NCI-H526 (cell line): ENCODE measurements at regions not wholly inside any gene's neighbourhood (a gene's known extent, or its start where the extent isn't known, plus 50 kb on each side); places are given as distances from the start of the nearest gene placed in this dataset.
A peak's percentile ranks its signal among the peaks of the same experiment; 100 is the strongest.
"Not testable (repeated sequence)": the region's sequence is repeated elsewhere in the genome, so short reads cannot be mapped to it uniquely, and the experiment has no call there.

Experiments used
- DNase-seq, 2 experiments: peaks; one replicate each; lab custom pipeline; 2025; lab: John Stamatoyannopoulos, UW

- DNase-seq, result not testable (repeated sequence)
Observed at GRCh38 chr21:9836547-9836946, 684.8 kb upstream of the TPTE start.

- not testable (repeated sequence) for DNase-seq
Observed at GRCh38 chr21:9837001-9837400, 684.4 kb upstream of the TPTE start.

- not testable (repeated sequence) for DNase-seq
Observed at GRCh38 chr21:9837526-9837925, 683.9 kb upstream of the TPTE start.

GRCh38 chr21:9837946-9838737, 683.2 kb upstream of the TPTE start:
- peak; percentile 47 to 66 for DNase-seq

- DNase-seq, result peak; percentile 21 to 63
Observed at GRCh38 chr21:9838738-9839642, 682.4 kb upstream of the TPTE start.

- not testable (repeated sequence) for DNase-seq
Observed at GRCh38 chr21:9844106-9844505, 677.3 kb upstream of the TPTE start.

- not testable (repeated sequence) for DNase-seq
Observed at GRCh38 chr21:9847511-9847910, 673.9 kb upstream of the TPTE start.

GRCh38 chr21:9851166-9851565, 670.2 kb upstream of the TPTE start:
- DNase-seq, result not testable (repeated sequence)

- not testable (repeated sequence) for DNase-seq
Observed at GRCh38 chr21:9851695-9852094, 669.7 kb upstream of the TPTE start.

GRCh38 chr21:9857563-9857962, 663.8 kb upstream of the TPTE start:
- DNase-seq, result not testable (repeated sequence)

GRCh38 chr21:9859865-9860264, 661.5 kb upstream of the TPTE start:
- not testable (repeated sequence) for DNase-seq

GRCh38 chr21:9862456-9862855, 658.9 kb upstream of the TPTE start:
- not testable (repeated sequence) for DNase-seq

- DNase-seq, result not testable (repeated sequence)
Observed at GRCh38 chr21:9867815-9868214, 653.6 kb upstream of the TPTE start.

GRCh38 chr21:9873096-9873495, 648.3 kb upstream of the TPTE start:
- not testable (repeated sequence) for DNase-seq

GRCh38 chr21:9874136-9874535, 647.2 kb upstream of the TPTE start:
- DNase-seq, result not testable (repeated sequence)

GRCh38 chr21:9881430-9881829, 640.0 kb upstream of the TPTE start:
- DNase-seq, result not testable (repeated sequence)

GRCh38 chr21:9883047-9883446, 638.3 kb upstream of the TPTE start:
- not testable (repeated sequence) for DNase-seq

GRCh38 chr21:9883571-9884282, 637.7 kb upstream of the TPTE start:
- DNase-seq, result not testable (repeated sequence)

GRCh38 chr21:9888500-9888899, 632.9 kb upstream of the TPTE start:
- not testable (repeated sequence) for DNase-seq

- DNase-seq, result not testable (repeated sequence)
Observed at GRCh38 chr21:9903579-9903978, 617.8 kb upstream of the TPTE start.

GRCh38 chr21:9914135-9914534, 607.2 kb upstream of the TPTE start:
- not testable (repeated sequence) for DNase-seq

- DNase-seq, result not testable (repeated sequence)
Observed at GRCh38 chr21:9919446-9919845, 601.9 kb upstream of the TPTE start.
